GM23338 (cell line): ENCODE measurements at regions not wholly inside any gene's neighbourhood (a gene's known extent, or its start where the extent isn't known, plus 50 kb on each side); places are given as distances from the start of the nearest gene placed in this dataset.

Experiments
- ATAC-seq: fragments of 200-7000 bp; cut with Tn5 transposase; 3 replicates; pipeline ENCODE4 v1.9.1; 2020
- DNase-seq: peaks from one replicate; pipeline ENCODE4 v3.0.0-alpha.2; 2015; ENCODE audit warnings: low spot score
- H2AFZ ChIP-seq: fragments of 200-600 bp; sonication (generic); 2 replicates; pipeline ENCODE4 v1.8.0; 2016; ENCODE audit warnings: antibody characterized with exemption, mild to moderate bottlenecking, moderate library complexity
- H3F3A ChIP-seq: fragments of 200-600 bp; sonication (generic); replicated peaks from 2 replicates; pipeline ENCODE4 v1.8.0; 2017; ENCODE audit warnings: antibody characterized with exemption, mixed run types, low read depth
- H3K27ac ChIP-seq: fragments of 200-600 bp; sonication (generic); 2 replicates; pipeline ENCODE4 v1.6.1; 2016; ENCODE audit warnings: low read depth
- H3K27me3 ChIP-seq: fragments of 200-600 bp; sonication (generic); 2 replicates; pipeline ENCODE4 v1.8.0; 2016; ENCODE audit warnings: mild to moderate bottlenecking, mixed run types, moderate library complexity; ENCODE audit not compliant: insufficient read depth
- H3K36me3 ChIP-seq: fragments of 200-600 bp; sonication (generic); 2 replicates; pipeline ENCODE4 v1.8.0; 2016; ENCODE audit warnings: mild to moderate bottlenecking; ENCODE audit not compliant: insufficient read depth
- H3K4me1 ChIP-seq: fragments of 200-600 bp; sonication (generic); 2 replicates; pipeline ENCODE4 v1.8.0; 2016; ENCODE audit warnings: mild to moderate bottlenecking, moderate library complexity; ENCODE audit not compliant: insufficient read depth
- H3K4me2 ChIP-seq: fragments of 200-600 bp; sonication (generic); 2 replicates; pipeline ENCODE4 v1.7.1; 2017; ENCODE audit warnings: mixed run types
- H3K4me3 ChIP-seq: fragments of 200-600 bp; sonication (generic); 2 replicates; pipeline ENCODE4 v1.6.1; 2016; ENCODE audit warnings: mixed run types
- H3K79me2 ChIP-seq: fragments of 200-600 bp; sonication (generic); replicated peaks from 2 replicates; pipeline ENCODE4 v1.8.0; 2017; ENCODE audit warnings: mild to moderate bottlenecking; ENCODE audit not compliant: insufficient read depth
- H3K9me2 ChIP-seq: fragments of 200-600 bp; sonication (generic); 2 replicates; pipeline ENCODE4 v1.8.0; 2017; ENCODE audit not compliant: insufficient read depth
- H4K20me1 ChIP-seq: fragments of 200-600 bp; sonication (generic); replicated peaks from 2 replicates; pipeline ENCODE4 v1.8.0; 2017; ENCODE audit warnings: mild to moderate bottlenecking; ENCODE audit not compliant: insufficient read depth
- H3K27ac Mint-ChIP-seq: 2 replicates; pipeline ENCODE4 v1.8.0; 2020; ENCODE audit warnings: inconsistent platforms, mild to moderate bottlenecking, moderate library complexity, mixed read lengths
- H3K27me3 Mint-ChIP-seq: 3 replicates; pipeline ENCODE4 v1.8.0; 2022; ENCODE audit warnings: low read depth, mild to moderate bottlenecking, moderate library complexity, mixed read lengths, inconsistent platforms; ENCODE audit not compliant: insufficient read depth, poor library complexity
- H3K36me3 Mint-ChIP-seq: 3 replicates; pipeline ENCODE4 v1.8.0; 2021; ENCODE audit warnings: low read depth, mild to moderate bottlenecking, inconsistent platforms, moderate library complexity, mixed read lengths
- H3K4me1 Mint-ChIP-seq: 3 replicates; pipeline ENCODE4 v1.8.0; 2020; ENCODE audit warnings: mild to moderate bottlenecking, inconsistent platforms, mixed read lengths
- H3K4me3 Mint-ChIP-seq: 3 replicates; pipeline ENCODE4 v1.8.0; 2021; ENCODE audit warnings: moderate library complexity, mild to moderate bottlenecking, inconsistent platforms, mixed read lengths
- H3K9me3 Mint-ChIP-seq: 3 replicates; pipeline ENCODE4 v1.8.0; 2020; ENCODE audit warnings: moderate library complexity, mild to moderate bottlenecking, inconsistent platforms, mixed read lengths
- CREB1 ChIP-seq: fragments of 250-450 bp; sonication (Bioruptor Pico); IDR thresholded peaks from 2 replicates; pipeline ENCODE4 v1.5.0; 2020; ENCODE audit warnings: low read depth, mild to moderate bottlenecking, moderate library complexity
- CTCF ChIP-seq, 2 experiments: fragments of 200-600 bp in 1 of 2; sonication (generic) in 1 of 2; conservative IDR thresholded peaks; 2 replicates each; pipeline versions ENCODE4 v1.5.1 to v1.6.1; 2016 to 2017; ENCODE audit warnings: antibody characterized with exemption in 2 of 2, low read depth in 2 of 2, mild to moderate bottlenecking in 2 of 2, moderate library complexity in 1 of 2
- EZH2phosphoT487 ChIP-seq: fragments of 200-600 bp; sonication (generic); IDR thresholded peaks from one replicate; pipeline ENCODE4 v1.8.1; 2018; ENCODE audit warnings: antibody characterized with exemption; ENCODE audit not compliant: unreplicated experiment
- JUNB ChIP-seq: IDR thresholded peaks from one replicate; pipeline ENCODE4 v1.6.1; 2016; ENCODE audit warnings: antibody characterized with exemption; ENCODE audit not compliant: unreplicated experiment
- NANOG ChIP-seq: IDR thresholded peaks from 2 replicates; pipeline ENCODE4 v1.6.1; 2016; ENCODE audit warnings: antibody characterized with exemption, borderline replicate concordance
- ZNF331 ChIP-seq: fragments of 250-450 bp; sonication (Bioruptor Pico); IDR thresholded peaks from 2 replicates; pipeline ENCODE4 v1.5.0; 2020; ENCODE audit warnings: low read depth, mild to moderate bottlenecking, moderate library complexity
- TF ChIP-seq, protein P1 (sequence below): fragments of 250-450 bp; sonication (Bioruptor Pico); IDR thresholded peaks from 2 replicates; pipeline ENCODE4 v1.5.0; 2020; ENCODE audit warnings: mild to moderate bottlenecking, moderate library complexity

- no peaks in the 10 kb centered on the region for H3K79me2 ChIP-seq
- no peaks in the 10 kb centered on the region for H3K9me2 ChIP-seq
- Mint-ChIP-seq H3K4me3 (no peak overlapping the region), H3K9me3 (no peaks in the 10 kb centered on the region; the same call in 2 of the 3 replicates), H3K27ac (no peak overlapping the region), H3K27me3 (no peaks in the 10 kb centered on the region), H3K4me1 (no peaks in the 10 kb centered on the region), H3K36me3 (no peaks in the 10 kb centered on the region)
- no peaks in the 10 kb centered on the region for H3K36me3 ChIP-seq
- H3K27me3 ChIP-seq, result no peaks in the 10 kb centered on the region
- TF ChIP-seq JUNB (no peak), ZNF331 (CRISPR knock-in tag) (peak; percentile 60)
- H3K4me2 ChIP-seq, result no peak overlapping the region
- H2AFZ ChIP-seq, result no peak overlapping the region
- H3K27ac ChIP-seq, result no peak overlapping the region
- no peak for DNase-seq
- no peak for ATAC-seq
- H3K4me1 ChIP-seq, result no peaks in the 10 kb centered on the region
- no peaks in the 10 kb centered on the region for H3F3A ChIP-seq
- H3K4me3 ChIP-seq, result no peak overlapping the region
- no peaks in the 10 kb centered on the region for H4K20me1 ChIP-seq
Observed at GRCh38 chr15:53246404-53246803, 456.3 kb upstream of the ONECUT1 start.

- H3K27ac ChIP-seq, result no peak overlapping the region
- H3K36me3 Mint-ChIP-seq, result no peaks in the 10 kb centered on the region
- no peaks in the 10 kb centered on the region for H3K4me1 Mint-ChIP-seq
- no peaks in the 10 kb centered on the region for H3K36me3 ChIP-seq
- no peak overlapping the region for H3K4me3 ChIP-seq
- no peaks in the 10 kb centered on the region for H3K9me2 ChIP-seq
- no peaks in the 10 kb centered on the region for H3K27me3 ChIP-seq
- H4K20me1 ChIP-seq, result no peaks in the 10 kb centered on the region
- H3K9me3 Mint-ChIP-seq, result no peaks in the 10 kb centered on the region
- DNase-seq, result no peak
- H3K4me1 ChIP-seq, result no peaks in the 10 kb centered on the region
- no peaks in the 10 kb centered on the region for H3K79me2 ChIP-seq
- no peak overlapping the region for H3K27ac Mint-ChIP-seq
- no peak for TF ChIP-seq NANOG
- ATAC-seq, result no peak
- no peak overlapping the region for H3K4me2 ChIP-seq
- no peak overlapping the region for H2AFZ ChIP-seq
- no peaks in the 10 kb centered on the region for H3F3A ChIP-seq
- H3K27me3 Mint-ChIP-seq, result peaks cover 3% of the 10 kb centered on the region
- H3K4me3 Mint-ChIP-seq, result no peak overlapping the region
Observed at GRCh38 chr15:53233801-53234200, 443.7 kb upstream of the ONECUT1 start.

- Histone ChIP-seq H3K36me3 (no peaks in the 10 kb centered on the region), H3K79me2 (no peaks in the 10 kb centered on the region), H3K27ac (no peak overlapping the region), H4K20me1 (no peaks in the 10 kb centered on the region), H3K27me3 (no peaks in the 10 kb centered on the region), H2AFZ (no peak overlapping the region), H3K9me2 (no peaks in the 10 kb centered on the region), H3F3A (no peaks in the 10 kb centered on the region), H3K4me1 (no peaks in the 10 kb centered on the region), H3K4me2 (no peak overlapping the region), H3K4me3 (no peak overlapping the region)
- H3K27me3 Mint-ChIP-seq, result peaks cover 3% of the 10 kb centered on the region
- ATAC-seq (no peak), DNase-seq (no peak)
- H3K9me3 Mint-ChIP-seq, result no peaks in the 10 kb centered on the region
- H3K4me1 Mint-ChIP-seq, result no peaks in the 10 kb centered on the region
- no peak overlapping the region for H3K27ac Mint-ChIP-seq
- H3K36me3 Mint-ChIP-seq, result no peaks in the 10 kb centered on the region
- TF ChIP-seq EZH2phosphoT487, result no peak
- TF ChIP-seq, protein P1, sequence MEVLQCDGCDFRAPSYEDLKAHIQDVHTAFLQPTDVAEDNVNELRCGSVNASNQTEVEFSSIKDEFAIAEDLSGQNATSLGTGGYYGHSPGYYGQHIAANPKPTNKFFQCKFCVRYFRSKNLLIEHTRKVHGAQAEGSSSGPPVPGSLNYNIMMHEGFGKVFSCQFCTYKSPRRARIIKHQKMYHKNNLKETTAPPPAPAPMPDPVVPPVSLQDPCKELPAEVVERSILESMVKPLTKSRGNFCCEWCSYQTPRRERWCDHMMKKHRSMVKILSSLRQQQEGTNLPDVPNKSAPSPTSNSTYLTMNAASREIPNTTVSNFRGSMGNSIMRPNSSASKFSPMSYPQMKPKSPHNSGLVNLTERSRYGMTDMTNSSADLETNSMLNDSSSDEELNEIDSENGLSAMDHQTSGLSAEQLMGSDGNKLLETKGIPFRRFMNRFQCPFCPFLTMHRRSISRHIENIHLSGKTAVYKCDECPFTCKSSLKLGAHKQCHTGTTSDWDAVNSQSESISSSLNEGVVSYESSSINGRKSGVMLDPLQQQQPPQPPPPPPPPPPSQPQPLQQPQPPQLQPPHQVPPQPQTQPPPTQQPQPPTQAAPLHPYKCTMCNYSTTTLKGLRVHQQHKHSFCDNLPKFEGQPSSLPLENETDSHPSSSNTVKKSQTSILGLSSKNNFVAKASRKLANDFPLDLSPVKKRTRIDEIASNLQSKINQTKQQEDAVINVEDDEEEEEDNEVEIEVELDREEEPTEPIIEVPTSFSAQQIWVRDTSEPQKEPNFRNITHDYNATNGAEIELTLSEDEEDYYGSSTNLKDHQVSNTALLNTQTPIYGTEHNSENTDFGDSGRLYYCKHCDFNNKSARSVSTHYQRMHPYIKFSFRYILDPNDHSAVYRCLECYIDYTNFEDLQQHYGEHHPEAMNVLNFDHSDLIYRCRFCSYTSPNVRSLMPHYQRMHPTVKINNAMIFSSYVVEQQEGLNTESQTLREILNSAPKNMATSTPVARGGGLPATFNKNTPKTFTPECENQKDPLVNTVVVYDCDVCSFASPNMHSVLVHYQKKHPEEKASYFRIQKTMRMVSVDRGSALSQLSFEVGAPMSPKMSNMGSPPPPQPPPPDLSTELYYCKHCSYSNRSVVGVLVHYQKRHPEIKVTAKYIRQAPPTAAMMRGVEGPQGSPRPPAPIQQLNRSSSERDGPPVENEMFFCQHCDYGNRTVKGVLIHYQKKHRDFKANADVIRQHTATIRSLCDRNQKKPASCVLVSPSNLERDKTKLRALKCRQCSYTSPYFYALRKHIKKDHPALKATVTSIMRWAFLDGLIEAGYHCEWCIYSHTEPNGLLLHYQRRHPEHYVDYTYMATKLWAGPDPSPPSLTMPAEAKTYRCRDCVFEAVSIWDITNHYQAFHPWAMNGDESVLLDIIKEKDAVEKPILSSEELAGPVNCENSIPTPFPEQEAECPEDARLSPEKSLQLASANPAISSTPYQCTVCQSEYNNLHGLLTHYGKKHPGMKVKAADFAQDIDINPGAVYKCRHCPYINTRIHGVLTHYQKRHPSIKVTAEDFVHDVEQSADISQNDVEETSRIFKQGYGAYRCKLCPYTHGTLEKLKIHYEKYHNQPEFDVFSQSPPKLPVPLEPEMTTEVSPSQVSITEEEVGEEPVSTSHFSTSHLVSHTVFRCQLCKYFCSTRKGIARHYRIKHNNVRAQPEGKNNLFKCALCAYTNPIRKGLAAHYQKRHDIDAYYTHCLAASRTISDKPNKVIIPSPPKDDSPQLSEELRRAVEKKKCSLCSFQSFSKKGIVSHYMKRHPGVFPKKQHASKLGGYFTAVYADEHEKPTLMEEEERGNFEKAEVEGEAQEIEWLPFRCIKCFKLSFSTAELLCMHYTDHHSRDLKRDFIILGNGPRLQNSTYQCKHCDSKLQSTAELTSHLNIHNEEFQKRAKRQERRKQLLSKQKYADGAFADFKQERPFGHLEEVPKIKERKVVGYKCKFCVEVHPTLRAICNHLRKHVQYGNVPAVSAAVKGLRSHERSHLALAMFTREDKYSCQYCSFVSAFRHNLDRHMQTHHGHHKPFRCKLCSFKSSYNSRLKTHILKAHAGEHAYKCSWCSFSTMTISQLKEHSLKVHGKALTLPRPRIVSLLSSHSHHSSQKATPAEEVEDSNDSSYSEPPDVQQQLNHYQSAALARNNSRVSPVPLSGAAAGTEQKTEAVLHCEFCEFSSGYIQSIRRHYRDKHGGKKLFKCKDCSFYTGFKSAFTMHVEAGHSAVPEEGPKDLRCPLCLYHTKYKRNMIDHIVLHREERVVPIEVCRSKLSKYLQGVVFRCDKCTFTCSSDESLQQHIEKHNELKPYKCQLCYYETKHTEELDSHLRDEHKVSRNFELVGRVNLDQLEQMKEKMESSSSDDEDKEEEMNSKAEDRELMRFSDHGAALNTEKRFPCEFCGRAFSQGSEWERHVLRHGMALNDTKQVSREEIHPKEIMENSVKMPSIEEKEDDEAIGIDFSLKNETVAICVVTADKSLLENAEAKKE (CRISPR knock-in tag), result no peak
- no peak for TF ChIP-seq CTCF (conservative IDR thresholded peaks at IDR 0.05; ENCODE audit: low read depth in 2 of 2)
- no peak for TF ChIP-seq ZNF331 (CRISPR knock-in tag)
- no peak for TF ChIP-seq CREB1 (CRISPR knock-in tag)
- H3K4me3 Mint-ChIP-seq, result no peak overlapping the region
Observed at GRCh38 chr15:53230473-53230872, 440.3 kb upstream of the ONECUT1 start.
